Endodermal cell (in vitro differentiated cells): ENCODE measurements at regions not wholly inside any gene's neighbourhood (a gene's known extent, or its start where the extent isn't known, plus 50 kb on each side); places are given as distances from the start of the nearest gene placed in this dataset.

Experiments used
- DNase-seq: peaks from one replicate; pipeline ENCODE4 v3.0.0-alpha.2; 2017
- H3K27ac ChIP-seq: 2 replicates; pipeline ENCODE4 v1.5.1; 2013; ENCODE audit warnings: mild to moderate bottlenecking, low read depth, low read length, moderate library complexity
- H3K27me3 ChIP-seq: 2 replicates; pipeline ENCODE4 v1.6.1; 2013; ENCODE audit warnings: mild to moderate bottlenecking, low read length, moderate library complexity; ENCODE audit not compliant: insufficient read depth, control insufficient read depth, poor library complexity, severe bottlenecking
- H3K36me3 ChIP-seq: 2 replicates; pipeline ENCODE4 v1.7.0; 2013; ENCODE audit warnings: mild to moderate bottlenecking, low read length, moderate library complexity; ENCODE audit not compliant: control insufficient read depth, insufficient read depth
- H3K4me1 ChIP-seq: one replicate; pipeline ENCODE4 v1.7.0; 2013; ENCODE audit warnings: low read length; ENCODE audit not compliant: control insufficient read depth, insufficient read depth
- H3K4me3 ChIP-seq: 2 replicates; pipeline ENCODE4 v1.5.1; 2013; ENCODE audit warnings: mild to moderate bottlenecking, low read length, moderate library complexity
- H3K9ac ChIP-seq: 2 replicates; pipeline ENCODE4 v1.6.1; 2013; ENCODE audit warnings: mild to moderate bottlenecking, low read length, moderate library complexity; ENCODE audit not compliant: poor library complexity, severe bottlenecking; ENCODE audit errors: extremely low read depth
- H3K9me3 ChIP-seq: 2 replicates; pipeline ENCODE4 v1.6.1; 2013; ENCODE audit warnings: mild to moderate bottlenecking, low read length, moderate library complexity; ENCODE audit not compliant: control insufficient read depth
- H3K27ac Mint-ChIP-seq: 2 replicates; pipeline ENCODE4 v1.8.0; 2020; ENCODE audit warnings: mixed read lengths
- H3K27me3 Mint-ChIP-seq: 2 replicates; pipeline ENCODE4 v1.8.0; 2021; ENCODE audit warnings: mild to moderate bottlenecking, mixed read lengths; ENCODE audit not compliant: insufficient read depth
- H3K36me3 Mint-ChIP-seq: 2 replicates; pipeline ENCODE4 v1.8.0; 2020; ENCODE audit warnings: low read depth, mixed read lengths
- H3K4me1 Mint-ChIP-seq: 2 replicates; pipeline ENCODE4 v1.8.0; 2020; ENCODE audit warnings: mixed read lengths
- H3K4me3 Mint-ChIP-seq: 2 replicates; pipeline ENCODE4 v1.8.0; 2020; ENCODE audit warnings: mild to moderate bottlenecking, moderate library complexity, mixed read lengths
- H3K9me3 Mint-ChIP-seq: 2 replicates; pipeline ENCODE4 v1.8.0; 2020; ENCODE audit warnings: mild to moderate bottlenecking, mixed read lengths
- WGBS, 2 experiments: methylation state at CpG; one replicate each; pipeline versions ENCODE4 v1.1.5 to v1.1.7; 2013; ENCODE audit warnings: missing lambda C conversion rate in 2 of 2, mixed read lengths in 1 of 2; ENCODE audit not compliant: insufficient coverage in 1 of 2, insufficient read length in 1 of 2; 5-methylcytosine and 5-hydroxymethylcytosine counted together
- TF ChIP-seq, protein P1 (sequence below): fragments of 200-600 bp; sonication (generic); conservative IDR thresholded peaks from 2 replicates; pipeline ENCODE4 v1.5.0; 2021; ENCODE audit warnings: antibody characterized with exemption, mild to moderate bottlenecking

DNA sequence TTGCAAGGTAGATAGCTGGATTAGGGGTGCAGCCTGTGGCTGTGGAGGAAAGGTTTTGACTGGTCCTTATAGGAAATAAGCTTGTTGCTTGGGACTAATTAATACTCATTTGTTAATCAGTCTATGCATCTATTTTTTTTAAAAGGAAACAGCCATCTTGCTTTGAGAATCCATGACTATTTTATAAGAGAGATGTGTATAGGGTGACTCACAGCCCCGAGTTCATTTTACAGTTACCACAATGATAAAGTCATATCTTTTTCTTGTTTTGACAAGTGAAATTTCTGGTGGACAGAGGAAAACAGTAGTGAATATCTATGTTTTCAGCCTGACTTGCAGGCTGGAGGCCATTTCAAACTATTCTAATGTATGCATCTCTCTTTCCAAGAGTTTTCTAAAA is 193.5 kb upstream of the CCDC68 start:
- H3K27me3 ChIP-seq: no peaks in the 10 kb centered on the region
- WGBS, 2 experiments: 100% methylated on average over 1 of the region's 1 CpG; no CpG with 5 or more reads in 1 of the 2 experiments
- no peak overlapping the region for H3K4me3 Mint-ChIP-seq
- no peak overlapping the region for H3K27ac Mint-ChIP-seq
- no peaks in the 10 kb centered on the region for H3K4me1 Mint-ChIP-seq
- no peaks in the 10 kb centered on the region for H3K9me3 ChIP-seq
- H3K27ac ChIP-seq: no peak overlapping the region
- H3K27me3 Mint-ChIP-seq: no peaks in the 10 kb centered on the region
- DNase-seq: no peak
- H3K4me3 ChIP-seq: no peak overlapping the region
- H3K36me3 ChIP-seq: no peaks in the 10 kb centered on the region
- H3K9ac ChIP-seq: no peak overlapping the region
- no peaks in the 10 kb centered on the region for H3K4me1 ChIP-seq
- no peaks in the 10 kb centered on the region for H3K36me3 Mint-ChIP-seq
- no peaks in the 10 kb centered on the region for H3K9me3 Mint-ChIP-seq
- TF ChIP-seq, protein P1, sequence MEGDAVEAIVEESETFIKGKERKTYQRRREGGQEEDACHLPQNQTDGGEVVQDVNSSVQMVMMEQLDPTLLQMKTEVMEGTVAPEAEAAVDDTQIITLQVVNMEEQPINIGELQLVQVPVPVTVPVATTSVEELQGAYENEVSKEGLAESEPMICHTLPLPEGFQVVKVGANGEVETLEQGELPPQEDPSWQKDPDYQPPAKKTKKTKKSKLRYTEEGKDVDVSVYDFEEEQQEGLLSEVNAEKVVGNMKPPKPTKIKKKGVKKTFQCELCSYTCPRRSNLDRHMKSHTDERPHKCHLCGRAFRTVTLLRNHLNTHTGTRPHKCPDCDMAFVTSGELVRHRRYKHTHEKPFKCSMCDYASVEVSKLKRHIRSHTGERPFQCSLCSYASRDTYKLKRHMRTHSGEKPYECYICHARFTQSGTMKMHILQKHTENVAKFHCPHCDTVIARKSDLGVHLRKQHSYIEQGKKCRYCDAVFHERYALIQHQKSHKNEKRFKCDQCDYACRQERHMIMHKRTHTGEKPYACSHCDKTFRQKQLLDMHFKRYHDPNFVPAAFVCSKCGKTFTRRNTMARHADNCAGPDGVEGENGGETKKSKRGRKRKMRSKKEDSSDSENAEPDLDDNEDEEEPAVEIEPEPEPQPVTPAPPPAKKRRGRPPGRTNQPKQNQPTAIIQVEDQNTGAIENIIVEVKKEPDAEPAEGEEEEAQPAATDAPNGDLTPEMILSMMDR: no peak

DNA sequence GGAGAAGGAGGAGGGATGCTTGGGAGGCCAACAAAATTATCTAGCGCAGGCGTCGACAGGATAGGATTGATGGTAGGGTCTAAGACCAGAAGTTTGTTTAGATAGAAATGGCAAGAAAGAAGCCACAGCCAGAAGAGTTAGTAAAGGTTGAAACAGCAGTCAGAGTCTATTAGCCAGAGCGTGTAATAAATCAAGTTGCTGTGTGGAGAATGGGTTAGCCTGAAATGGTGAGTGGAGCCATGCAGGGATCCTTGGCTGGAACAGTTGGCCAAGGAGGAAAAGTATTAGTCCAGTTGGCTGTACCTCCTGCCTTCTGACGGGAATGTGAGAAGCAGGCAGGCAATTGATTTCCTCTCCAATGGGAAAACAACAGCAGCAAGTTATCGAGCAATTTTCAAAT is 190.7 kb upstream of the CCDC68 start:
- H3K27ac Mint-ChIP-seq: no peak overlapping the region
- no peak overlapping the region for H3K27ac ChIP-seq
- no peaks in the 10 kb centered on the region for H3K9me3 Mint-ChIP-seq
- H3K27me3 ChIP-seq: peaks cover 6% of the 10 kb centered on the region
- no peak overlapping the region for H3K4me3 ChIP-seq
- DNase-seq: no peak
- H3K9me3 ChIP-seq: no peaks in the 10 kb centered on the region
- 92 to 94% methylated on average over 5 to 6 of the region's 6 CpGs for WGBS, 2 experiments
- H3K27me3 Mint-ChIP-seq: no peaks in the 10 kb centered on the region
- H3K4me1 ChIP-seq: no peaks in the 10 kb centered on the region
- H3K9ac ChIP-seq: no peak overlapping the region
- no peak overlapping the region for H3K4me3 Mint-ChIP-seq
- H3K4me1 Mint-ChIP-seq: no peaks in the 10 kb centered on the region
- TF ChIP-seq, protein P1: no peak
- no peaks in the 10 kb centered on the region for H3K36me3 ChIP-seq
- H3K36me3 Mint-ChIP-seq: no peaks in the 10 kb centered on the region

DNA sequence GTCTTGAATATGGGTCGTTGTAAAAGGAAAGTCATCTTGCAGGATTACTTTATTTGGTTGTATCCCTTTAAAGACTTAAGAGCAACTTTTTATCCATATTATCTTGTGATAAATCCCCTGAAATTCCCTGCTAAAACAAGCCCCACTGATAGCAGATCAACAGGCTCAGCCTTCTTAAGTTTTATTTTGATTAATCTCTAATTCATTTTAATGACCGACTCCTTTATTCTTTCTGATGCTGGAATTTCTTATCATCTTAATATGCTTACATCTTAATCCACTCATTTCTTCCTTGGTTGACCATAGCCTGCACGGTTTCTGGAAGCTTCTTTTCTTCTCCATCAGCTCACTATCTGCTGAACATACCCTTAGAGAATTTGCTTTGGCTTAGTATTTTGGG is 188.5 kb upstream of the CCDC68 start:
- H3K9me3 Mint-ChIP-seq: no peaks in the 10 kb centered on the region
- H3K36me3 Mint-ChIP-seq: no peaks in the 10 kb centered on the region
- DNase-seq: no peak
- Histone ChIP-seq H3K27me3 (peaks cover 6% of the 10 kb centered on the region), H3K27ac (no peak overlapping the region), H3K4me3 (no peak overlapping the region), H3K9me3 (no peaks in the 10 kb centered on the region), H3K36me3 (no peaks in the 10 kb centered on the region), H3K4me1 (no peaks in the 10 kb centered on the region), H3K9ac (no peak overlapping the region)
- no peaks in the 10 kb centered on the region for H3K4me1 Mint-ChIP-seq
- no peaks in the 10 kb centered on the region for H3K27me3 Mint-ChIP-seq
- WGBS, 2 experiments: 86 to 90% methylated on average over 2 of the region's 3 CpGs
- H3K4me3 Mint-ChIP-seq: no peak overlapping the region
- H3K27ac Mint-ChIP-seq: no peak overlapping the region
- TF ChIP-seq, protein P1: no peak
